HCT116 (cell line): ENCODE measurements at regions not wholly inside any gene's neighbourhood (a gene's known extent, or its start where the extent isn't known, plus 50 kb on each side); places are given as distances from the start of the nearest gene placed in this dataset.

ENCODE experiments used
- ATAC-seq: fragments of 200-7000 bp; cut with Tn5 transposase; 2 replicates; pipeline ENCODE4 v1.9.1; 2020; ENCODE audit warnings: mild to moderate bottlenecking, moderate library complexity
- BruUV-seq: library from RNA; stranded (reverse); fragments of 400-500 nt; replicated peaks from 2 replicates; lab custom pipeline; 2021; lab: Mats Ljungman, UMichigan
- CTCF ChIA-PET: fragments of 300-600 bp; sonication (Branson Sonifier 250); formaldehyde crosslinking; loops from one replicate; lab custom pipeline; 2021; ENCODE audit warnings: antibody characterized with exemption; lab: Charles Lee
- POLR2A ChIA-PET: fragments of 300-600, 350-600 bp; sonication (Branson Sonifier 250); formaldehyde crosslinking; loops from one replicate; lab custom pipeline; 2021; ENCODE audit warnings: antibody characterized with exemption; lab: Charles Lee
- RAD21 ChIA-PET, 2 experiments: fragments of 300-600 bp; sonication (Branson Sonifier 250); formaldehyde crosslinking; loops; one replicate each; lab custom pipeline; 2023; ENCODE audit warnings: low total read pairs in 2 of 2; ENCODE audit not compliant: uncharacterized antibody in 2 of 2, unreplicated experiment in 2 of 2, low non-redundant PET in 1 of 2; lab: Charles Lee
- DNase-seq: peaks from one replicate; pipeline ENCODE4 v3.0.0-alpha.2; 2010; ENCODE audit warnings: low read depth, low spot score
- H2AFZ ChIP-seq: fragments of 200-600 bp; shearing (Covaris generic), sonication (generic); 2 replicates; pipeline ENCODE4 v1.6.1; 2017; ENCODE audit warnings: low read depth, mixed run types, mixed read lengths, antibody characterized with exemption, low read length; ENCODE audit not compliant: poor library complexity, severe bottlenecking
- H3K27ac ChIP-seq: 2 replicates; pipeline ENCODE4 v1.5.1; 2012; ENCODE audit warnings: low read depth, low read length
- H3K27me3 ChIP-seq: fragments of 200-600 bp; sonication (generic); 2 replicates; pipeline ENCODE4 v1.6.1; 2016; ENCODE audit warnings: mixed run types, low read length, mixed read lengths; ENCODE audit not compliant: insufficient read depth
- H3K36me3 ChIP-seq, 2 experiments: fragments of 200-500 bp in 1 of 2; fragments of 200-600 bp in 1 of 2; sonication (Bioruptor generic) in 1 of 2; sonication (generic) in 1 of 2; 2 replicates each; pipeline versions ENCODE4 v1.5.1 to v1.6.1; 2014 to 2016; ENCODE audit warnings: low read length in 2 of 2, inconsistent platforms in 1 of 2, mixed read lengths in 1 of 2, mixed run types in 1 of 2; ENCODE audit not compliant: insufficient read depth in 2 of 2, control insufficient read depth in 1 of 2
- H3K4me1 ChIP-seq, 2 experiments: fragments of 200-600 bp in 1 of 2; sonication (generic) in 1 of 2; 2 replicates each; pipeline versions ENCODE4 v1.5.1 to v1.6.1; 2012 to 2017; ENCODE audit warnings: low read length in 2 of 2, inconsistent platforms in 1 of 2, mild to moderate bottlenecking in 1 of 2, mixed read lengths in 1 of 2, mixed run types in 1 of 2, moderate library complexity in 1 of 2; ENCODE audit not compliant: insufficient read depth in 2 of 2, control insufficient read depth in 1 of 2
- H3K4me2 ChIP-seq: fragments of 200-600 bp; sonication (generic); 2 replicates; pipeline ENCODE4 v1.6.1; 2017; ENCODE audit warnings: mixed run types, low read length, mixed read lengths
- H3K4me3 ChIP-seq, 2 experiments: fragments of 200-600 bp in 1 of 2; sonication (generic) in 1 of 2; replicated peaks in 1 of 2; 2 replicates each; pipeline ENCODE4 v1.5.1; 2011 to 2016; ENCODE audit warnings: low read length in 2 of 2, control low read depth in 1 of 2, low read depth in 1 of 2, mild to moderate bottlenecking in 1 of 2, mixed read lengths in 1 of 2, mixed run types in 1 of 2
- H3K79me2 ChIP-seq: fragments of 200-600 bp; sonication (generic); 2 replicates; pipeline ENCODE4 v1.6.1; 2017; ENCODE audit warnings: mild to moderate bottlenecking, mixed run types, low read length, moderate library complexity, mixed read lengths; ENCODE audit not compliant: insufficient read depth
- H3K9ac ChIP-seq: fragments of 200-600 bp; sonication (generic); 2 replicates; pipeline ENCODE4 v1.6.1; 2016; ENCODE audit warnings: low read length, mixed read lengths
- H3K9me2 ChIP-seq: fragments of 200-600 bp; sonication (generic), shearing (Covaris generic); 2 replicates; pipeline ENCODE4 v1.6.1; 2017; ENCODE audit warnings: mixed run types, mild to moderate bottlenecking, moderate library complexity; ENCODE audit not compliant: insufficient read depth
- H3K9me3 ChIP-seq, 2 experiments: fragments of 200-500 bp in 1 of 2; fragments of 200-600 bp in 1 of 2; sonication (Bioruptor generic) in 1 of 2; sonication (generic) in 1 of 2; 2 replicates each; pipeline ENCODE4 v1.6.1; 2014 to 2017; ENCODE audit warnings: low read length in 2 of 2, mixed read lengths in 2 of 2, inconsistent platforms in 1 of 2, low read depth in 1 of 2, mild to moderate bottlenecking in 1 of 2, mixed run types in 1 of 2, moderate library complexity in 1 of 2; ENCODE audit not compliant: control insufficient read depth in 1 of 2, insufficient read depth in 1 of 2
- H4K20me1 ChIP-seq: fragments of 200-600 bp; sonication (generic), shearing (Covaris generic); 2 replicates; pipeline ENCODE4 v1.6.1; 2017; ENCODE audit warnings: mixed run types, mild to moderate bottlenecking, moderate library complexity; ENCODE audit not compliant: insufficient read depth
- CBX3 ChIP-seq: IDR thresholded peaks from 2 replicates; pipeline ENCODE4 v1.6.1; 2012; ENCODE audit warnings: low read depth
- CEBPB ChIP-seq: IDR thresholded peaks from 2 replicates; pipeline ENCODE4 v1.6.1; 2012; ENCODE audit warnings: low read depth
- EGR1 ChIP-seq: IDR thresholded peaks from 2 replicates; pipeline ENCODE4 v1.6.1; 2012; ENCODE audit warnings: low read depth
- FOSL1 ChIP-seq: IDR thresholded peaks from 2 replicates; pipeline ENCODE4 v1.6.1; 2012; ENCODE audit warnings: low read depth
- JUND ChIP-seq: IDR thresholded peaks from 2 replicates; pipeline ENCODE4 v1.6.1; 2012
- POLR2A ChIP-seq: IDR thresholded peaks from 2 replicates; pipeline ENCODE4 v1.7.0; 2011; ENCODE audit warnings: borderline replicate concordance; ENCODE audit not compliant: insufficient read depth, insufficient read length; ENCODE audit errors: extremely low read depth
- POLR2AphosphoS5 ChIP-seq: IDR thresholded peaks from 2 replicates; pipeline ENCODE4 v1.6.1; 2011; ENCODE audit warnings: mild to moderate bottlenecking, low read depth, low read length, moderate library complexity
- RAD21 ChIP-seq: IDR thresholded peaks from 2 replicates; pipeline ENCODE4 v1.6.1; 2012; ENCODE audit warnings: low read depth, mild to moderate bottlenecking
- YY1 ChIP-seq: IDR thresholded peaks from 2 replicates; pipeline ENCODE4 v1.6.1; 2011; ENCODE audit warnings: low read length, low read depth, moderate library complexity, mild to moderate bottlenecking; ENCODE audit not compliant: insufficient replicate concordance; ENCODE audit errors: extremely low read depth
- ZNF274 ChIP-seq: fragments of 200-500 bp; sonication (Bioruptor generic); IDR thresholded peaks from 2 replicates; pipeline ENCODE4 v1.6.1; 2014; ENCODE audit warnings: mild to moderate bottlenecking, low read depth, low read length, inconsistent platforms
- intact Hi-C: fragments of 100-400 bp; cut with micrococcal nuclease; formaldehyde crosslinking; loops from 2 replicates; pipeline ENCODE4 v1.10.0; 2022
- TF ChIP-seq, protein P1 (sequence below), 3 experiments: fragments of 200-600 bp in 1 of 3; sonication (generic) in 1 of 3; IDR thresholded peaks in 2 of 3; conservative IDR thresholded peaks in 1 of 3; 2 replicates each; pipeline ENCODE4 v1.5.1; 2012 to 2017; ENCODE audit warnings: low read depth in 2 of 3, low read length in 2 of 3, antibody characterized with exemption in 1 of 3, borderline replicate concordance in 1 of 3, control low read depth in 1 of 3, mild to moderate bottlenecking in 1 of 3, mixed read lengths in 1 of 3, mixed run types in 1 of 3, moderate library complexity in 1 of 3; ENCODE audit not compliant: insufficient read depth in 1 of 3
- TF ChIP-seq, protein P2 (sequence below): IDR thresholded peaks from 2 replicates; pipeline ENCODE4 v1.6.1; 2012

DNA sequence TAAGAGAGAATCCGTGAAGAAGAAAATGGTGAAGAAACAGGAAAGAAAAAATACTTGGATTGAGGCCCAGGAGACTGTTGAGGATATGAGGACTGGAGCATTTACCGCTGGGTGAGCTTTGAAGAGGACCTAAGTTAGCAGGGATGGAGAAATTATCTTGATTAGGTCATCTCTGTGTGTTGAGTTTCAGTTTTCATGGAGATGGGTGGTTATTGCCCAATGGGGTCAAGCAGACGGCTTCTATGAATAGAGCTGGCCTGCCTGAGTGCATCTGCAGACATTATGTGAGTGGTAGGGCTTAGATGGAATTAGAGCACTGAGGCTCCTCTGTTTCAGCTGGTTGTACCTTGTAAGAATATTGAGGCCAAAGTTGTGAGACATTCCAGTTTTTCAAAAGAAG is 245.4 kb upstream of the FBXL7 start:
- intact Hi-C loops = no loop called here
- DNase-seq = no peak
- Histone ChIP-seq H3K4me2 (no peak overlapping the region), H3K4me1 (no peaks in the 10 kb centered on the region), H3K36me3 (no peaks in the 10 kb centered on the region), H3K9me3 (peaks cover 0 to 11% of the 10 kb centered on the region in 2 experiments; a peak in 2 of 4 replicates), H3K79me2 (no peaks in the 10 kb centered on the region), H3K27ac (no peak overlapping the region), H3K27me3 (no peaks in the 10 kb centered on the region), H3K9ac (no peak overlapping the region), H2AFZ (no peak overlapping the region), H3K9me2 (no peaks in the 10 kb centered on the region), H4K20me1 (no peaks in the 10 kb centered on the region), H3K4me3 (no peak overlapping the region)
- no peak for ATAC-seq
- POLR2A ChIA-PET = no interaction called here
- RAD21 ChIA-PET = no interaction called here
- TF ChIP-seq, protein P1, sequence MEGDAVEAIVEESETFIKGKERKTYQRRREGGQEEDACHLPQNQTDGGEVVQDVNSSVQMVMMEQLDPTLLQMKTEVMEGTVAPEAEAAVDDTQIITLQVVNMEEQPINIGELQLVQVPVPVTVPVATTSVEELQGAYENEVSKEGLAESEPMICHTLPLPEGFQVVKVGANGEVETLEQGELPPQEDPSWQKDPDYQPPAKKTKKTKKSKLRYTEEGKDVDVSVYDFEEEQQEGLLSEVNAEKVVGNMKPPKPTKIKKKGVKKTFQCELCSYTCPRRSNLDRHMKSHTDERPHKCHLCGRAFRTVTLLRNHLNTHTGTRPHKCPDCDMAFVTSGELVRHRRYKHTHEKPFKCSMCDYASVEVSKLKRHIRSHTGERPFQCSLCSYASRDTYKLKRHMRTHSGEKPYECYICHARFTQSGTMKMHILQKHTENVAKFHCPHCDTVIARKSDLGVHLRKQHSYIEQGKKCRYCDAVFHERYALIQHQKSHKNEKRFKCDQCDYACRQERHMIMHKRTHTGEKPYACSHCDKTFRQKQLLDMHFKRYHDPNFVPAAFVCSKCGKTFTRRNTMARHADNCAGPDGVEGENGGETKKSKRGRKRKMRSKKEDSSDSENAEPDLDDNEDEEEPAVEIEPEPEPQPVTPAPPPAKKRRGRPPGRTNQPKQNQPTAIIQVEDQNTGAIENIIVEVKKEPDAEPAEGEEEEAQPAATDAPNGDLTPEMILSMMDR (IDR thresholded peaks at IDR 0.05 in 2 of 3, conservative IDR thresholded peaks at IDR 0.05 in 1 of 3; ENCODE audit: borderline replicate concordance in 1 of 3, insufficient read depth in 1 of 3, low read depth in 2 of 3, low read length in 2 of 3) = no peak
- TF ChIP-seq CBX3 = no peak
- no peak for TF ChIP-seq ZNF274
- TF ChIP-seq, protein P2, sequence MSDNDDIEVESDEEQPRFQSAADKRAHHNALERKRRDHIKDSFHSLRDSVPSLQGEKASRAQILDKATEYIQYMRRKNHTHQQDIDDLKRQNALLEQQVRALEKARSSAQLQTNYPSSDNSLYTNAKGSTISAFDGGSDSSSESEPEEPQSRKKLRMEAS = no peak
- TF ChIP-seq RAD21 = no peak
- no peak for TF ChIP-seq JUND
- TF ChIP-seq POLR2AphosphoS5 = no peak
- TF ChIP-seq POLR2A = no peak
- no peak for TF ChIP-seq FOSL1
- BruUV-seq = no TSS peak
- CTCF ChIA-PET = no interaction called here

DNA sequence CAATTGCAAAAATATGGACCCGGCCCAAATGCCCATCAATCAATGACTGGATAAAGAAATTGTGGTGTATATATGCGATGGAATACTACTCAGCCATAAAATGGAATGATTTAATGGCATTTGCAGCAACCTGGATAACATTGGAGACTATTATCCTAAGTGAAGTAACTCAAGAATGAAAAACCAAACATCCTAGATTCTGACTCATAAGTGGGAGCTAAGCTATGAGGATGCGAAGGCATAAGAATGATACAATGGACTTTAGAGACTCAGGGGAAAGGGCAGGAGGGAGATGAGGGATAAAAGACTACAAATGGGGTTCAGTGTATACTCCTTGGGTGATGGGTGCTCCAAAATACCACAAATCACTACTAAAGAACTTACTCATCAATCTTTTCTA is 247.6 kb upstream of the FBXL7 start:
- RAD21 ChIA-PET = no interaction called here
- Histone ChIP-seq H4K20me1 (no peaks in the 10 kb centered on the region), H3K27me3 (no peaks in the 10 kb centered on the region), H2AFZ (no peak overlapping the region), H3K9me2 (no peaks in the 10 kb centered on the region), H3K27ac (no peak overlapping the region), H3K79me2 (no peaks in the 10 kb centered on the region), H3K9ac (no peak overlapping the region), H3K36me3 (no peaks in the 10 kb centered on the region), H3K4me1 (no peaks in the 10 kb centered on the region), H3K9me3 (peaks cover 0 to 8% of the 10 kb centered on the region in 2 experiments; a peak in 2 of 4 replicates), H3K4me2 (no peak overlapping the region), H3K4me3 (no peak overlapping the region)
- intact Hi-C loops = no loop called here
- no TSS peak for BruUV-seq
- TF ChIP-seq JUND (no peak), EGR1 (no peak), CEBPB (no peak), YY1 (no peak), ZNF274 (no peak)
- TF ChIP-seq, protein P2 = no peak
- POLR2A ChIA-PET = no interaction called here
- CTCF ChIA-PET = no interaction called here
- DNase-seq = no peak
- ATAC-seq = no peak
